ENCODE measurements at regions not wholly inside any gene's neighbourhood (a gene's known extent, or its start where the extent isn't known, plus 50 kb on each side); places are given as distances from the start of the nearest gene placed in this dataset.
A peak's percentile ranks its signal among the peaks of the same experiment; 100 is the strongest.

- H3K4me3 ChIP-seq: no peak overlapping the region
- no peaks in the 10 kb centered on the region for H3K36me3 ChIP-seq
- intact Hi-C loops (cut with DNase I; ENCODE audit: low total_unique reads): no loop called here
- 56 to 73% (median 69%) methylated on average over 7 of the region's 7 CpGs for WGBS, 5 donors
- no peak overlapping the region for H3K27ac ChIP-seq
- H3K9me3 ChIP-seq: no peaks in the 10 kb centered on the region
- peaks cover 0 to 20% (median 0%) of the 10 kb centered on the region in 3 donors for H3K27me3 ChIP-seq
- no peak for TF ChIP-seq POLR2AphosphoS5 (IDR thresholded peaks at IDR 0.05)
- no peak for DNase-seq
- H3K4me1 ChIP-seq: no peaks in the 10 kb centered on the region
These were observed 130.0 kb upstream of the NTM start for GRCh38 chr11:131240421-131240820.

- intact Hi-C loops (cut with DNase I; ENCODE audit: low total_unique reads): no loop called here
- H3K9me3 ChIP-seq: no peaks in the 10 kb centered on the region
- WGBS, 5 donors: 78 to 100% (median 82%) methylated on average over 1 of the region's 1 CpG
- TF ChIP-seq POLR2A (IDR thresholded peaks at IDR 0.05): no peak
- TF ChIP-seq EP300 (IDR thresholded peaks at IDR 0.05): no peak
- TF ChIP-seq POLR2AphosphoS5 (IDR thresholded peaks at IDR 0.05): no peak
- TF ChIP-seq, protein P1, sequence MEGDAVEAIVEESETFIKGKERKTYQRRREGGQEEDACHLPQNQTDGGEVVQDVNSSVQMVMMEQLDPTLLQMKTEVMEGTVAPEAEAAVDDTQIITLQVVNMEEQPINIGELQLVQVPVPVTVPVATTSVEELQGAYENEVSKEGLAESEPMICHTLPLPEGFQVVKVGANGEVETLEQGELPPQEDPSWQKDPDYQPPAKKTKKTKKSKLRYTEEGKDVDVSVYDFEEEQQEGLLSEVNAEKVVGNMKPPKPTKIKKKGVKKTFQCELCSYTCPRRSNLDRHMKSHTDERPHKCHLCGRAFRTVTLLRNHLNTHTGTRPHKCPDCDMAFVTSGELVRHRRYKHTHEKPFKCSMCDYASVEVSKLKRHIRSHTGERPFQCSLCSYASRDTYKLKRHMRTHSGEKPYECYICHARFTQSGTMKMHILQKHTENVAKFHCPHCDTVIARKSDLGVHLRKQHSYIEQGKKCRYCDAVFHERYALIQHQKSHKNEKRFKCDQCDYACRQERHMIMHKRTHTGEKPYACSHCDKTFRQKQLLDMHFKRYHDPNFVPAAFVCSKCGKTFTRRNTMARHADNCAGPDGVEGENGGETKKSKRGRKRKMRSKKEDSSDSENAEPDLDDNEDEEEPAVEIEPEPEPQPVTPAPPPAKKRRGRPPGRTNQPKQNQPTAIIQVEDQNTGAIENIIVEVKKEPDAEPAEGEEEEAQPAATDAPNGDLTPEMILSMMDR (IDR thresholded peaks at IDR 0.05): no peak
- H3K36me3 ChIP-seq: no peaks in the 10 kb centered on the region
- no peak overlapping the region for H3K27ac ChIP-seq
- no peaks in the 10 kb centered on the region for H3K4me1 ChIP-seq
- no peak overlapping the region for H3K4me3 ChIP-seq
- no peak for DNase-seq
- H3K27me3 ChIP-seq: peaks cover 0 to 16% (median 0%) of the 10 kb centered on the region in 3 donors
These were observed 127.9 kb upstream of the NTM start for GRCh38 chr11:131242476-131243000.

DNA sequence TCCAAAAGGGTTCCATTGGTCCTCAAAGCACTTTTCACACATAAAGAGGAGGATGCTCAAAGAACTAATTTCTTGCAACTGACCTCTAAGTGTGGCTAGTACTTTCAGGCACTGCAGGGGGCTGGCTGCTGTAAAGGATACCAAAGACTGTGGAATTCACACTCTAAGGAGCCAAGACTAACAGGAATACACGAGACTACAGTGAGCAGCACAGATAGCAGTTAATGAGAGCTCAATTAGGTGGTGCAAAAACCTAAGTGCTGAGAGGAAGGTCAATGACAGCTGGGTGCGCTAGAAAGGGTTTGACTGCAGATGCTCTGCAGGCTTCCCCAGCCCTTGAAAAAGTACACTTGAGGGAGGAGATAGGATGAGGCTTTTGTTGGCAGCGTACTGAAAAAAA, 124.3 kb upstream of the NTM start:
- intact Hi-C loops (cut with DNase I; ENCODE audit: low total_unique reads): no loop called here
- peaks cover 0 to 25% (median 3%) of the 10 kb centered on the region in 3 donors for H3K27me3 ChIP-seq
- H3K4me3 ChIP-seq: no peak overlapping the region
- no peak for DNase-seq
- 17 to 28% (median 20%) methylated on average over 3 of the region's 3 CpGs for WGBS, 5 donors
- H3K4me1 ChIP-seq: no peaks in the 10 kb centered on the region
- H3K27ac ChIP-seq: no peak overlapping the region
- no peaks in the 10 kb centered on the region for H3K36me3 ChIP-seq
- no peak for TF ChIP-seq EP300 (IDR thresholded peaks at IDR 0.05)
- no peaks in the 10 kb centered on the region for H3K9me3 ChIP-seq

GRCh38 chr11:131246663-131247062, 123.8 kb upstream of the NTM start:
- 15 to 29% (median 18%) methylated on average over 9 to 15 of the region's 15 CpGs for WGBS, 5 donors
- Histone ChIP-seq H3K27me3 (peaks cover 0 to 25% (median 3%) of the 10 kb centered on the region in 3 donors), H3K9me3 (no peaks in the 10 kb centered on the region)

DNA sequence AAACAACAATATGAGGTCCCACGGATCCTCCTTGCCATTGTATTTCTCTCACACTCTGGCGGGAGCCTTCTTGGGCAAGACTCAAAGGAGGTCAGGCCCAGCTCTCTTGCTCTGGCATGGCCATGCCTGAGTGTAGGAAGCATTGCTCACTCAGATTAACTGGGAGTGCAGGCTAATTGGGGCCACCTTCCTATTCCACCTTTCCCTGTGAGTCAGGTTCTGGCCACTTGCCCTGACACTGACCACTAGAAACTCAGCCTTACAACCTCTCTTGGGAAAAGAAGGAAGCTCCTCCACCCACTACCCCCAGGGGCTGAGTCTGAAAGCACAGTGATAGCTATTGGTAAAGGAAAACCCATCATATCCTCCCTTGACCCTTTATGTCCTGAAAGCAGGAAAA, 121.8 kb upstream of the NTM start:
- no peak for TF ChIP-seq POLR2A (IDR thresholded peaks at IDR 0.05)
- no peaks in the 10 kb centered on the region for H3K4me1 ChIP-seq
- no peak overlapping the region for H3K4me3 ChIP-seq
- WGBS, 5 donors: 65 to 90% (median 76%) methylated on average over 2 of the region's 2 CpGs
- H3K9me3 ChIP-seq: no peaks in the 10 kb centered on the region
- no peak for DNase-seq
- H3K27ac ChIP-seq: no peak overlapping the region
- no peaks in the 10 kb centered on the region for H3K36me3 ChIP-seq
- intact Hi-C loops (cut with DNase I; ENCODE audit: low total_unique reads): no loop called here
- peaks cover 0 to 25% (median 3%) of the 10 kb centered on the region in 3 donors for H3K27me3 ChIP-seq

More at GRCh38 chr11:131246663-131247062, 123.8 kb upstream of the NTM start:
- peak; percentile 53 to 55 for DNase-seq
- H3K4me1 ChIP-seq: no peaks in the 10 kb centered on the region
- H3K36me3 ChIP-seq: no peaks in the 10 kb centered on the region
- intact Hi-C loops (cut with DNase I; ENCODE audit: low total_unique reads): no loop called here
- no peak overlapping the region for H3K4me3 ChIP-seq
- H3K27ac ChIP-seq: no peak overlapping the region
- TF ChIP-seq EP300 (IDR thresholded peaks at IDR 0.05): no peak
- no peak for TF ChIP-seq POLR2AphosphoS5 (IDR thresholded peaks at IDR 0.05)
- TF ChIP-seq POLR2A (IDR thresholded peaks at IDR 0.05): no peak
- TF ChIP-seq, protein P1 (IDR thresholded peaks at IDR 0.05): peak in 2 of 7 experiments; percentile 29

DNA sequence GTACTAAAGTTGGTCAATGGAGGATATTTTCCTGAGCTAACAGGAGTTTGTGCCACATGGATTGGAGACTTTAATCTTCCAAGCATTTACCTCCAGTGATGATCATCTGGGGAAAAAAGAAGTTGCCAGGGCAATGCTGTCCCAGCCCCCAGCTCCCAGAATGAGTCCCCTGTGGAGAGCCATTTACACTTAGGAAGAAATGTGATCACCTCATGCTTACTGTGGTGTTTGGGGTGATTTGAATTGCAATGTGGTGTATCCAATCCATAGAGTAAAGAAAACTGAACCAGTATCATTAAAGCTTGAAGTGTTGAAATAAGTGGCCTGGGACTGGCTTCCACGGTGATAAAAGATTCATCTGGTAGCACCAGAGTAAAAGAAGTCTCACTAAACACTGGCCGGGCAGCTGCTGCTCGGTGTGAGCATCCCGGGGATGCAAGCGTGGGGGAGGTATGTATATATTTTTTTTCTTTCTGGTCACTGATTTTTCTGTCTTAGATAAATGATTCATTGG, 117.2 kb upstream of the NTM start:
- no peak overlapping the region for H3K4me3 ChIP-seq
- no peaks in the 10 kb centered on the region for H3K9me3 ChIP-seq
- no peak for DNase-seq
- no peaks in the 10 kb centered on the region for H3K4me1 ChIP-seq
- no peak overlapping the region for H3K27ac ChIP-seq
- 8 to 18% (median 10%) methylated on average over 5 of the region's 5 CpGs for WGBS, 5 donors
- peaks cover 0 to 22% (median 3%) of the 10 kb centered on the region in 3 donors for H3K27me3 ChIP-seq
- intact Hi-C loops (cut with DNase I; ENCODE audit: low total_unique reads): no loop called here
- H3K36me3 ChIP-seq: no peaks in the 10 kb centered on the region
- TF ChIP-seq, protein P1 (IDR thresholded peaks at IDR 0.05): no peak
- TF ChIP-seq POLR2AphosphoS5 (IDR thresholded peaks at IDR 0.05) (no peak), POLR2A (IDR thresholded peaks at IDR 0.05) (no peak), EP300 (IDR thresholded peaks at IDR 0.05) (no peak)

All from stomach (tissue), 8 donors.